ENCODE measurements at regions not wholly inside any gene's neighbourhood (a gene's known extent, or its start where the extent isn't known, plus 50 kb on each side); places are given as distances from the start of the nearest gene placed in this dataset.
"Not testable (repeated sequence)": the region's sequence is repeated elsewhere in the genome, so short reads cannot be mapped to it uniquely, and the experiment has no call there.

GRCh38 chr2:238514024-238514423 lies 87.3 kb downstream of the ASB1 start:
- H3K36me3 ChIP-seq (replicated peaks; ENCODE audit: control insufficient read depth, insufficient read depth, low read length); H3K27me3 ChIP-seq (ENCODE audit: control insufficient read depth, insufficient read depth, low read length); DNase-seq; H3K4me3 ChIP-seq (ENCODE audit: insufficient read depth, low read depth, low read length): not testable (repeated sequence)

GRCh38 chr2:238515377-238515776 lies 88.7 kb downstream of the ASB1 start:
- no peak overlapping the region for H3K4me3 ChIP-seq (ENCODE audit: insufficient read depth, low read depth, low read length)
- H3K27me3 ChIP-seq (ENCODE audit: control insufficient read depth, insufficient read depth, low read length) = no peaks in the 10 kb centered on the region
- no peak for DNase-seq
- no peaks in the 10 kb centered on the region for H3K36me3 ChIP-seq (replicated peaks; ENCODE audit: control insufficient read depth, insufficient read depth, low read length)

- no peak for DNase-seq
- Histone ChIP-seq H3K4me3 (ENCODE audit: insufficient read depth, low read depth, low read length) (no peak overlapping the region), H3K27me3 (ENCODE audit: control insufficient read depth, insufficient read depth, low read length) (no peaks in the 10 kb centered on the region)
Measured at GRCh38 chr2:238517209-238517608, 90.5 kb downstream of the ASB1 start.

GRCh38 chr2:238518172-238518820 lies 91.6 kb downstream of the ASB1 start:
- no peak overlapping the region for H3K4me3 ChIP-seq (ENCODE audit: insufficient read depth, low read depth, low read length)

More at GRCh38 chr2:238517209-238517608, 90.5 kb downstream of the ASB1 start:
- H3K36me3 ChIP-seq (replicated peaks; ENCODE audit: control insufficient read depth, insufficient read depth, low read length) = no peaks in the 10 kb centered on the region

GRCh38 chr2:238518821-238519186 lies 92.1 kb downstream of the ASB1 start:
- Histone ChIP-seq H3K4me3 (ENCODE audit: insufficient read depth, low read depth, low read length) (no peak overlapping the region), H3K36me3 (replicated peaks; ENCODE audit: control insufficient read depth, insufficient read depth, low read length) (no peaks in the 10 kb centered on the region), H3K27me3 (ENCODE audit: control insufficient read depth, insufficient read depth, low read length) (no peaks in the 10 kb centered on the region)
- DNase-seq = no peak

More at GRCh38 chr2:238518172-238518820, 91.6 kb downstream of the ASB1 start:
- DNase-seq = no peak
- no peaks in the 10 kb centered on the region for H3K27me3 ChIP-seq (ENCODE audit: control insufficient read depth, insufficient read depth, low read length)
- H3K36me3 ChIP-seq (replicated peaks; ENCODE audit: control insufficient read depth, insufficient read depth, low read length) = no peaks in the 10 kb centered on the region

- Histone ChIP-seq H3K36me3 (replicated peaks; ENCODE audit: control insufficient read depth, insufficient read depth, low read length) (no peaks in the 10 kb centered on the region), H3K27me3 (ENCODE audit: control insufficient read depth, insufficient read depth, low read length) (no peaks in the 10 kb centered on the region), H3K4me3 (ENCODE audit: insufficient read depth, low read depth, low read length) (no peak overlapping the region)
- DNase-seq = no peak
Measured at GRCh38 chr2:238520359-238520886, 93.7 kb downstream of the ASB1 start.

GRCh38 chr2:238521002-238521401 lies 94.3 kb downstream of the ASB1 start:
- H3K4me3 ChIP-seq (ENCODE audit: insufficient read depth, low read depth, low read length) = no peak overlapping the region
- H3K27me3 ChIP-seq (ENCODE audit: control insufficient read depth, insufficient read depth, low read length) = no peaks in the 10 kb centered on the region
- DNase-seq = no peak
- no peaks in the 10 kb centered on the region for H3K36me3 ChIP-seq (replicated peaks; ENCODE audit: control insufficient read depth, insufficient read depth, low read length)

- H3K4me3 ChIP-seq (ENCODE audit: insufficient read depth, low read depth, low read length) = no peak overlapping the region
- no peaks in the 10 kb centered on the region for H3K36me3 ChIP-seq (replicated peaks; ENCODE audit: control insufficient read depth, insufficient read depth, low read length)
- no peak for DNase-seq
- H3K27me3 ChIP-seq (ENCODE audit: control insufficient read depth, insufficient read depth, low read length) = no peaks in the 10 kb centered on the region
Measured at GRCh38 chr2:238521870-238522269, 95.1 kb downstream of the ASB1 start.

- H3K36me3 ChIP-seq (replicated peaks; ENCODE audit: control insufficient read depth, insufficient read depth, low read length) = no peaks in the 10 kb centered on the region
- peak; percentile 90 for DNase-seq
- no peaks in the 10 kb centered on the region for H3K27me3 ChIP-seq (ENCODE audit: control insufficient read depth, insufficient read depth, low read length)
- no peak overlapping the region for H3K4me3 ChIP-seq (ENCODE audit: insufficient read depth, low read depth, low read length)
Measured at GRCh38 chr2:238523158-238524110, 96.7 kb downstream of the ASB1 start.

GRCh38 chr2:238524426-238524983 lies 97.8 kb downstream of the ASB1 start:
- Histone ChIP-seq H3K36me3 (replicated peaks; ENCODE audit: control insufficient read depth, insufficient read depth, low read length) (no peaks in the 10 kb centered on the region), H3K27me3 (ENCODE audit: control insufficient read depth, insufficient read depth, low read length) (no peaks in the 10 kb centered on the region), H3K4me3 (ENCODE audit: insufficient read depth, low read depth, low read length) (no peak overlapping the region)
- DNase-seq = no peak

GRCh38 chr2:238525990-238526389 lies 99.3 kb downstream of the ASB1 start:
- peak; percentile 40 for DNase-seq
- Histone ChIP-seq H3K4me3 (ENCODE audit: insufficient read depth, low read depth, low read length) (no peak overlapping the region), H3K36me3 (replicated peaks; ENCODE audit: control insufficient read depth, insufficient read depth, low read length) (no peaks in the 10 kb centered on the region), H3K27me3 (ENCODE audit: control insufficient read depth, insufficient read depth, low read length) (no peaks in the 10 kb centered on the region)

- Histone ChIP-seq H3K27me3 (ENCODE audit: control insufficient read depth, insufficient read depth, low read length) (no peaks in the 10 kb centered on the region), H3K4me3 (ENCODE audit: insufficient read depth, low read depth, low read length) (no peak overlapping the region), H3K36me3 (replicated peaks; ENCODE audit: control insufficient read depth, insufficient read depth, low read length) (no peaks in the 10 kb centered on the region)
- no peak for DNase-seq
Measured at GRCh38 chr2:238527565-238527964, 100.8 kb downstream of the ASB1 start.

GRCh38 chr2:238528953-238529781 lies 102.4 kb downstream of the ASB1 start:
- no peaks in the 10 kb centered on the region for H3K27me3 ChIP-seq (ENCODE audit: control insufficient read depth, insufficient read depth, low read length)
- H3K36me3 ChIP-seq (replicated peaks; ENCODE audit: control insufficient read depth, insufficient read depth, low read length) = no peaks in the 10 kb centered on the region
- H3K4me3 ChIP-seq (ENCODE audit: insufficient read depth, low read depth, low read length) = no peak overlapping the region
- DNase-seq = no peak

GRCh38 chr2:238531017-238531645 lies 104.4 kb downstream of the ASB1 start:
- H3K27me3 ChIP-seq (ENCODE audit: control insufficient read depth, insufficient read depth, low read length); H3K36me3 ChIP-seq (replicated peaks; ENCODE audit: control insufficient read depth, insufficient read depth, low read length); DNase-seq; H3K4me3 ChIP-seq (ENCODE audit: insufficient read depth, low read depth, low read length): not testable (repeated sequence)
